22Rv1 (cell line): ENCODE measurements at regions not wholly inside any gene's neighbourhood (a gene's known extent, or its start where the extent isn't known, plus 50 kb on each side); places are given as distances from the start of the nearest gene placed in this dataset.

Experiments used
- CTCF ChIP-seq: fragments of 450-650 bp; IDR thresholded peaks from 2 replicates; pipeline ENCODE4 v1.5.1; 2017; ENCODE audit warnings: mild to moderate bottlenecking
- ZFX ChIP-seq: fragments of 450-650 bp; IDR thresholded peaks from 2 replicates; pipeline ENCODE4 v1.6.1; 2017; ENCODE audit warnings: antibody characterized with exemption, borderline replicate concordance

- TF ChIP-seq CTCF (no peak), ZFX (no peak)
Measured at GRCh38 chr13:85132986-85133385, 666.2 kb downstream of the SLITRK6 start.
